Natural killer cell treated with Interleukin-12 subunit alpha and Interleukin-12 subunit beta and Interleukin-15 and Interleukin-18, amount 100 ng/mL, for 72 hours (primary cell): ENCODE measurements at regions not wholly inside any gene's neighbourhood (a gene's known extent, or its start where the extent isn't known, plus 50 kb on each side); places are given as distances from the start of the nearest gene placed in this dataset.

Experiments used
- ATAC-seq, 2 donors: fragments of 150-1000 bp; cut with Tn5 transposase in 1 of 2; sonication (Bioruptor Pico), chemical (Tn5 transposase) in 1 of 2; 2 replicates each; pipeline ENCODE4 v1.10.0; 2021
- DNase-seq: peaks from one replicate; pipeline ENCODE4 v3.0.0; 2022; ENCODE audit warnings: low spot score
- H3K27ac Mint-ChIP-seq, 2 donors: 1 replicate in 1 of 2; 2 replicates in 1 of 2; pipeline ENCODE4 v1.8.0; 2022; ENCODE audit warnings: mixed read lengths in 2 of 2, mild to moderate bottlenecking in 1 of 2, moderate library complexity in 1 of 2
- H3K27me3 Mint-ChIP-seq, 2 donors: 1 replicate in 1 of 2; 2 replicates in 1 of 2; pipeline ENCODE4 v1.8.0; 2022; ENCODE audit warnings: mixed read lengths in 2 of 2
- H3K36me3 Mint-ChIP-seq: one replicate; pipeline ENCODE4 v1.8.0; 2022; ENCODE audit warnings: mixed read lengths
- H3K4me1 Mint-ChIP-seq, 2 donors: 1 replicate in 1 of 2; 2 replicates in 1 of 2; pipeline ENCODE4 v1.8.0; 2022; ENCODE audit warnings: low read depth in 2 of 2, mixed read lengths in 2 of 2, mild to moderate bottlenecking in 1 of 2
- H3K4me3 Mint-ChIP-seq: one replicate; pipeline ENCODE4 v1.8.0; 2022; ENCODE audit warnings: mixed read lengths
- H3K9me3 Mint-ChIP-seq: 2 replicates; pipeline ENCODE4 v1.8.0; 2022; ENCODE audit warnings: mixed read lengths

GRCh38 chr15:35827911-35828310 lies 281.9 kb upstream of the DPH6 start:
- Mint-ChIP-seq H3K36me3 (no peaks in the 10 kb centered on the region), H3K9me3 (peaks cover 4% of the 10 kb centered on the region), H3K27me3 (no peaks in the 10 kb centered on the region), H3K27ac (no peak overlapping the region), H3K4me1 (no peaks in the 10 kb centered on the region), H3K4me3 (no peak overlapping the region)
- ATAC-seq (no peak), DNase-seq (no peak)

GRCh38 chr15:35833581-35833980 lies 287.6 kb upstream of the DPH6 start:
- Mint-ChIP-seq H3K27ac (no peak overlapping the region), H3K27me3 (no peaks in the 10 kb centered on the region), H3K9me3 (peaks cover 14% of the 10 kb centered on the region), H3K36me3 (no peaks in the 10 kb centered on the region), H3K4me1 (no peaks in the 10 kb centered on the region), H3K4me3 (no peak overlapping the region)
- no peak for ATAC-seq
- DNase-seq: no peak

GRCh38 chr15:35834216-35834830 lies 288.4 kb upstream of the DPH6 start:
- ATAC-seq: no peak
- DNase-seq: no peak
- Mint-ChIP-seq H3K27ac (no peak overlapping the region), H3K9me3 (peaks cover 14% of the 10 kb centered on the region), H3K36me3 (no peaks in the 10 kb centered on the region), H3K4me3 (no peak overlapping the region), H3K4me1 (no peaks in the 10 kb centered on the region), H3K27me3 (no peaks in the 10 kb centered on the region)

GRCh38 chr15:35834866-35835265 lies 288.9 kb upstream of the DPH6 start:
- Mint-ChIP-seq H3K27me3 (no peaks in the 10 kb centered on the region), H3K4me1 (no peaks in the 10 kb centered on the region), H3K27ac (no peak overlapping the region), H3K9me3 (peaks cover 15% of the 10 kb centered on the region), H3K36me3 (no peaks in the 10 kb centered on the region), H3K4me3 (no peak overlapping the region)
- no peak for DNase-seq
- no peak for ATAC-seq

- Mint-ChIP-seq H3K4me1 (no peaks in the 10 kb centered on the region), H3K27ac (no peak overlapping the region), H3K9me3 (peaks cover 24% of the 10 kb centered on the region), H3K4me3 (no peak overlapping the region), H3K27me3 (no peaks in the 10 kb centered on the region), H3K36me3 (no peaks in the 10 kb centered on the region)
- DNase-seq: no peak
- ATAC-seq: no peak
These were observed 292.6 kb upstream of the DPH6 start for GRCh38 chr15:35838424-35839111.

GRCh38 chr15:35842631-35843030 lies 296.7 kb upstream of the DPH6 start:
- Mint-ChIP-seq H3K36me3 (no peaks in the 10 kb centered on the region), H3K27ac (no peak overlapping the region), H3K4me3 (no peak overlapping the region), H3K9me3 (peaks cover 25% of the 10 kb centered on the region), H3K27me3 (no peaks in the 10 kb centered on the region), H3K4me1 (no peaks in the 10 kb centered on the region)
- ATAC-seq (no peak), DNase-seq (no peak)

- ATAC-seq: no peak
- peaks cover 22% of the 10 kb centered on the region for H3K9me3 Mint-ChIP-seq
These were observed 297.5 kb upstream of the DPH6 start for GRCh38 chr15:35843498-35843897.

GRCh38 chr15:35850284-35850683 lies 304.3 kb upstream of the DPH6 start:
- H3K27me3 Mint-ChIP-seq: no peaks in the 10 kb centered on the region
- ATAC-seq: no peak
- H3K4me1 Mint-ChIP-seq: no peaks in the 10 kb centered on the region
- H3K36me3 Mint-ChIP-seq: no peaks in the 10 kb centered on the region
- no peak overlapping the region for H3K4me3 Mint-ChIP-seq
- H3K27ac Mint-ChIP-seq: no peak overlapping the region
- peaks cover 19% of the 10 kb centered on the region for H3K9me3 Mint-ChIP-seq
- DNase-seq: no peak

More at GRCh38 chr15:35843498-35843897, 297.5 kb upstream of the DPH6 start:
- Mint-ChIP-seq H3K27ac (no peak overlapping the region), H3K36me3 (no peaks in the 10 kb centered on the region), H3K4me1 (no peaks in the 10 kb centered on the region), H3K27me3 (no peaks in the 10 kb centered on the region), H3K4me3 (no peak overlapping the region)
- DNase-seq: no peak

GRCh38 chr15:35851491-35851890 lies 305.5 kb upstream of the DPH6 start:
- Mint-ChIP-seq H3K9me3 (peaks cover 14% of the 10 kb centered on the region), H3K4me3 (no peak overlapping the region), H3K36me3 (no peaks in the 10 kb centered on the region), H3K27ac (no peak overlapping the region), H3K27me3 (no peaks in the 10 kb centered on the region), H3K4me1 (no peaks in the 10 kb centered on the region)
- DNase-seq: no peak
- no peak for ATAC-seq

- Mint-ChIP-seq H3K27ac (no peak overlapping the region), H3K4me3 (no peak overlapping the region), H3K4me1 (no peaks in the 10 kb centered on the region), H3K36me3 (no peaks in the 10 kb centered on the region), H3K9me3 (peaks cover 12% of the 10 kb centered on the region), H3K27me3 (no peaks in the 10 kb centered on the region)
- ATAC-seq: no peak
- DNase-seq: no peak
These were observed 307.1 kb upstream of the DPH6 start for GRCh38 chr15:35852818-35853624.

- no peak overlapping the region for H3K27ac Mint-ChIP-seq
- no peaks in the 10 kb centered on the region for H3K36me3 Mint-ChIP-seq
- H3K4me1 Mint-ChIP-seq: no peaks in the 10 kb centered on the region
- peaks cover 12% of the 10 kb centered on the region for H3K9me3 Mint-ChIP-seq
- DNase-seq (no peak), ATAC-seq (no peak)
- no peak overlapping the region for H3K4me3 Mint-ChIP-seq
- no peaks in the 10 kb centered on the region for H3K27me3 Mint-ChIP-seq
These were observed 308.4 kb upstream of the DPH6 start for GRCh38 chr15:35854316-35854715.

- ATAC-seq (no peak), DNase-seq (no peak)
- Mint-ChIP-seq H3K9me3 (peaks cover 9% of the 10 kb centered on the region), H3K27me3 (no peaks in the 10 kb centered on the region), H3K36me3 (no peaks in the 10 kb centered on the region), H3K4me3 (no peak overlapping the region), H3K4me1 (no peaks in the 10 kb centered on the region), H3K27ac (no peak overlapping the region)
These were observed 311.7 kb upstream of the DPH6 start for GRCh38 chr15:35857567-35858226.

- Mint-ChIP-seq H3K4me3 (no peak overlapping the region), H3K4me1 (no peaks in the 10 kb centered on the region), H3K27me3 (no peaks in the 10 kb centered on the region), H3K36me3 (no peaks in the 10 kb centered on the region), H3K9me3 (peaks cover 9% of the 10 kb centered on the region), H3K27ac (no peak overlapping the region)
- DNase-seq: no peak
- no peak for ATAC-seq
These were observed 312.7 kb upstream of the DPH6 start for GRCh38 chr15:35858707-35859106.

GRCh38 chr15:35863655-35864054 lies 317.7 kb upstream of the DPH6 start:
- Mint-ChIP-seq H3K4me3 (no peak overlapping the region), H3K4me1 (no peaks in the 10 kb centered on the region), H3K27me3 (no peaks in the 10 kb centered on the region), H3K27ac (no peak overlapping the region), H3K36me3 (no peaks in the 10 kb centered on the region), H3K9me3 (peaks cover 7% of the 10 kb centered on the region)
- ATAC-seq: no peak
- no peak for DNase-seq
